ENCODE measurements at regions not wholly inside any gene's neighbourhood (a gene's known extent, or its start where the extent isn't known, plus 50 kb on each side); places are given as distances from the start of the nearest gene placed in this dataset.
"Not testable (repeated sequence)": the region's sequence is repeated elsewhere in the genome, so short reads cannot be mapped to it uniquely, and the experiment has no call there.

DNA sequence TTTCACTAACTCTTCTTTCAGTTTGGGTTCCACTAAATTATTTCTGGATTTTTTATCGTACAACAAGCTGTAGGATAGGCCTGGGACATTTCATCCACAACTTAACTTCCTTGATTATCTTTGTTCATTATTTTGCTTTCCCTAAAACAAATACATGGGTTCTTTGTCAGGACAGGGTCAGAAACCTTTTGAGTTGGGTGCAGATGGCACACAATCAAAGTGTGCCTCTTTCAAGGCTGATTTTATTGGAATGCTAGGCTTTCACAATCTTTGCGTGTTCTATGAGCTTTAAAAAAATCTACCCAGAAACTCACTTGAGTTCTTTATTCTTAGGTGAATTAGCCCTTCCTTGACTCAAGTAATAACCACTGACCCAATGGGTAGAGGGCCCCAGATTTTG lies 348.4 kb downstream of the FAM47B start:
- peaks cover 0 to 15% (median 2%) of the 10 kb centered on the region in 10 experiments; a peak in 9 of 20 replicates for H3K4me1 ChIP-seq
- peaks cover 48 to 98% (median 91%) of the 10 kb centered on the region in 11 experiments for H3K27me3 ChIP-seq
- H3K36me3 ChIP-seq = no peaks in the 10 kb centered on the region
- H4K20me1 ChIP-seq = no peaks in the 10 kb centered on the region
- no peak for TF ChIP-seq Cebpa-rat (IDR thresholded peaks at IDR 0.05)
- peak overlapping the region in 4 of 11 experiments; percentile 53 to 77 (median 65); a peak in 6 of 22 replicates for H3K27ac ChIP-seq
- H3K9me3 ChIP-seq (replicated peaks in 1 of 11) = peaks cover 0 to 16% (median 0%) of the 10 kb centered on the region in 11 experiments; a peak in 6 of 22 replicates
- H3K4me2 ChIP-seq = peak overlapping the region in 2 of 11 experiments; percentile 11 to 49; a peak in 3 of 22 replicates
- H3K9ac ChIP-seq = no peak overlapping the region
- no peak overlapping the region for H3K4me3 ChIP-seq

DNA sequence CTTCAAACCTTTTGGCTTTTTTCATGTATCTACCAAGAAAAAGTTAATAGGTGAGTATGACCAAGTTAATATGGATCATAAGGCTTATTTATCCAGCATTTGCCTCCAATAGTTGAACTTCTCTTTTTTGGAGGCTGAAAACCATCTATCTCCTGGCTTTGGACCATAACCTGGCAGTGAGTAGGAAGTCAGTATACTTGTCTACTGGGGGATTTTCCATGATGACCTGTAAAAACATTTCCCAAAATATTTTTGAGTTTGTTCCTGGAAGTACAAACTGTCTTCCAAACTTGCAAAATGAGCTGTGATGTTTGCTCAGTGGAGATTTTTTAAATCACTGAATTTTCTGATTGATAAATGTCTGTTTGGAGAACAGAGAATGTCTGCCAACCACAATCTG lies 349.9 kb downstream of the FAM47B start:
- no peak overlapping the region for H3K9ac ChIP-seq
- H3K27ac ChIP-seq = no peak overlapping the region
- no peaks in the 10 kb centered on the region for H3K36me3 ChIP-seq
- H4K20me1 ChIP-seq = no peaks in the 10 kb centered on the region
- peaks cover 0 to 15% (median 2%) of the 10 kb centered on the region in 10 experiments; a peak in 9 of 20 replicates for H3K4me1 ChIP-seq
- peaks cover 0 to 7% (median 0%) of the 10 kb centered on the region in 11 experiments; a peak in 4 of 22 replicates for H3K9me3 ChIP-seq (replicated peaks in 1 of 11)
- no peak overlapping the region for H3K4me2 ChIP-seq
- no peak overlapping the region for H3K4me3 ChIP-seq
- no peak for TF ChIP-seq Cebpa-rat (IDR thresholded peaks at IDR 0.05)
- peaks cover 53 to 98% (median 91%) of the 10 kb centered on the region in 11 experiments for H3K27me3 ChIP-seq

DNA sequence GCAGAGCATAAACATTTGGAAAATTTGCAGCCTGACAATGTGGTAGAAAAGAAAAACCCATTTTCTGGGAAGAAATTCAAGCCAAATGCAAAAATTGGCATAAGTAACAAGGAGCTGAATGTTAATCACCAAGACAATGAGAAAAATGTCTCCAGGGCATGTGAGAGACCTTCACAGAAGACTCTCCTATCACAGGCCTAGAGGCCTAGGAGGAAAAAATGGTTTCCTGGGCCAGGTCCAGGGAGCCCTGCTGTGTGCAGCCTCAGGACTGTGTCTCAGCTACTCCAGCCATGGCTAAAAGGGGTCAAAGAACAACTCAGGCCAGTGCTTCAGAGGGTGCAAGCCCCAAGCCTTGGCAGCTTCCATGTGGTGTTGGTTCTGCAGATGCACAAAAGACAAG lies 362.4 kb downstream of the FAM47B start:
- H3K4me3 ChIP-seq, H3K4me2 ChIP-seq, H3K4me1 ChIP-seq, H4K20me1 ChIP-seq, H3K9ac ChIP-seq, H3K36me3 ChIP-seq, H3K27ac ChIP-seq: not testable (repeated sequence)
- H3K27me3 ChIP-seq = peaks cover 37 to 94% (median 79%) of the 10 kb centered on the region in 11 experiments; a peak in 21 of 22 replicates
- H3K9me3 ChIP-seq (replicated peaks in 1 of 11) = peaks cover 24 to 38% (median 28%) of the 10 kb centered on the region in 11 experiments

DNA sequence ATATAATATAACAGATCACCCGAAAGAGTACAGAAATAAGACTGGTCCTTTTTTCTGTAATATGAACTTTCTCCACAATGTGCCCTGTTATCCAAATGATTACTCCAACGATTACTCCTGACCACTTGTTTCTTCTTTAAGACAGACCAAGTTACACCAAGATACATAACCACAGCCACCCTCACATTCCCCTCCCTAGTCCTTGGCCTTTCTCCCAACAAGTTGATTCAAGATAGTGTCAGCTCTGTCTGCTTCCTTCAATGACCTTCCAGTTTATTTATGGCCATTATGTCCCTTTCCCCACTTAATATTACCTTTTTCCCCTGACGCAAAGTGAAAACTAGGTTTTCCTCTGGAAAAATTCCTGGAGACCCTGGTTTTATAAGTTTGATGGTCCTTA lies 397.2 kb downstream of the FAM47B start:
- Histone ChIP-seq H3K4me3 (no peak overlapping the region), H3K36me3 (no peaks in the 10 kb centered on the region), H3K27ac (no peak overlapping the region), H3K9ac (no peak overlapping the region), H3K4me1 (no peaks in the 10 kb centered on the region), H4K20me1 (no peaks in the 10 kb centered on the region; a peak in 1 of 22 replicates), H3K4me2 (no peak overlapping the region), H3K27me3 (peaks cover 77 to 99% (median 91%) of the 10 kb centered on the region in 11 experiments), H3K9me3 (replicated peaks in 1 of 11) (no peaks in the 10 kb centered on the region)
- TF ChIP-seq Cebpa-rat (IDR thresholded peaks at IDR 0.05) = no peak

DNA sequence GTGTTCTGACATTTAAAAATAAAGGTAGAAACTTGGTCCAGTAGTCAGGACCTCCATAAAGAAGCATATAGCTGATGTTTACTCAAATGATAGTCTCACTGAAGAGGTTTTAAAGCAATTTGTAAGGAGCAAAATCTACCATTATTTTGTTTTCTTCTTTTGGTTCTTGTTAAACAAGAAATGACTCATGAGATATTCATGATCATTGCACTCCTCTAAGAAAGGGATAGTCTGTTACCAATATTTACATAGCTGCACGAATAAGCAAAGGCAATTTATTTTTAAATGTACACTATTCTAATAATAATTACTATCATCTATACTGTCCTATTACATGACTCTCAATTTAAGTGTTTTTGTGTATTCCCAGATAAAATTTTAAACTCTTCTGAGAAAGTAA lies 397.9 kb downstream of the FAM47B start:
- Histone ChIP-seq H3K36me3 (no peaks in the 10 kb centered on the region), H4K20me1 (no peaks in the 10 kb centered on the region; a peak in 1 of 22 replicates), H3K9ac (no peak overlapping the region), H3K4me3 (no peak overlapping the region), H3K27ac (no peak overlapping the region), H3K4me1 (no peaks in the 10 kb centered on the region), H3K4me2 (no peak overlapping the region), H3K27me3 (peaks cover 79 to 99% (median 92%) of the 10 kb centered on the region in 11 experiments), H3K9me3 (replicated peaks in 1 of 11) (no peaks in the 10 kb centered on the region)
- no peak for TF ChIP-seq Cebpa-rat (IDR thresholded peaks at IDR 0.05)

DNA sequence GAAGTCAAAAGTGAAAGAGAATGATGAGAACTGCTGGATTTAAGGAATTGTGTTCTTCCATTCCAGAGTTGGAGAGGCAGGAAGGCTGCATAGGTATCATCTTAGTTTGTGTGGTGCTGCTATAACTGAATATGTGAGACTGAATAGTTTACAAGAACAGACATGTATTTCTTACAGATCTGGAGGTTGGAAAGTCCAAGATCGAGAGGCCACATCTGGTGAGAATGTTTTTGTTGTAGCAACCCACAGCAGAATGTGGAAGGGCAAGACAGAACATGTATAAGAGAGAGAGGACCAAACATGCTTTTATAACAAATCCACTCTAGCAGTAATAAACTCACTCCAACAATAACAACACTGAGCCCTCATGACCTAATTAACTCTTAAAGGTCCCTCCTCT lies 408.6 kb downstream of the FAM47B start:
- Histone ChIP-seq H4K20me1 (peaks cover 0 to 5% (median 0%) of the 10 kb centered on the region in 11 experiments; a peak in 2 of 22 replicates), H3K4me2 (no peak overlapping the region), H3K27ac (no peak overlapping the region), H3K9me3 (replicated peaks in 1 of 11) (peaks cover under 1 to 17% (median 4%) of the 10 kb centered on the region in 11 experiments; a peak in 16 of 22 replicates), H3K36me3 (no peaks in the 10 kb centered on the region), H3K4me3 (no peak overlapping the region), H3K27me3 (peaks cover 72 to 100% (median 94%) of the 10 kb centered on the region in 11 experiments), H3K4me1 (no peaks in the 10 kb centered on the region), H3K9ac (no peak overlapping the region)
- no peak for TF ChIP-seq Cebpa-rat (IDR thresholded peaks at IDR 0.05)

DNA sequence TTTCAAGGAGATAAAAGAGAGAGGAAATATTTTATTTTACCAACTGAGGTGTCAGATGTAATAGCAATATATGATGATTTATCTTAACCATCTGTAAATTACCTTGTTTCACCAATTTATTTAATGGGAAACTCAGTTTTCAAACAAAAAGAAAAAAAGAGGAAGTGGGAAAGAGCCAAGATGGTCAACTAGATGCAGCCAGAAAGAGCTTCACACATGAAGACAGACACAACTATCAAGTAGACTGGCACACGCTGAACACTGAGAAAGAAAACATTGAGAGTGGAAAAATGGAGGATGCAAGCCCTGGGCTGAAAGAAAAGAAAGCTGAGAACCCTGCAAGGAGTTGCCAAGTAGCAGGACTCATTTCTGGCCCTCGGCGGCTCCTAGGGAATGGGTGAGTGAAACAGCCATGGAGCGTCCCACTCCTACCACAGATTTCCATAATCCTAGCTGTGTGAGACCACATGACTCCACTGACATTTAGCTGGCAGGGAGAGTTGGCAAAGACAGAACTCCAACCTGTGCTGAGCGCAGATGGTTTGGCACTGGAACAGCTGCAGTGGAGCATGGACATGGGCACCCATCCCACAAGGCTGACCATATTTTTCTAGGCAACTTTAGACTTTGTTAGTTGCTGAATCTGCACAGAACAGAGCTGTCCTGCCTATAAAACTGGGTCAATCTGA lies 409.3 kb downstream of the FAM47B start:
- Histone ChIP-seq H3K27ac (no peak overlapping the region), H3K27me3 (peaks cover 69 to 100% (median 94%) of the 10 kb centered on the region in 11 experiments), H3K4me3 (no peak overlapping the region), H3K4me1 (no peaks in the 10 kb centered on the region), H3K36me3 (no peaks in the 10 kb centered on the region), H3K9ac (no peak overlapping the region), H3K4me2 (no peak overlapping the region), H4K20me1 (peaks cover 0 to 5% (median 0%) of the 10 kb centered on the region in 11 experiments; a peak in 2 of 22 replicates), H3K9me3 (replicated peaks in 1 of 11) (peaks cover 8 to 25% (median 11%) of the 10 kb centered on the region in 11 experiments; a peak in 19 of 22 replicates)
- no peak for TF ChIP-seq Cebpa-rat (IDR thresholded peaks at IDR 0.05)

DNA sequence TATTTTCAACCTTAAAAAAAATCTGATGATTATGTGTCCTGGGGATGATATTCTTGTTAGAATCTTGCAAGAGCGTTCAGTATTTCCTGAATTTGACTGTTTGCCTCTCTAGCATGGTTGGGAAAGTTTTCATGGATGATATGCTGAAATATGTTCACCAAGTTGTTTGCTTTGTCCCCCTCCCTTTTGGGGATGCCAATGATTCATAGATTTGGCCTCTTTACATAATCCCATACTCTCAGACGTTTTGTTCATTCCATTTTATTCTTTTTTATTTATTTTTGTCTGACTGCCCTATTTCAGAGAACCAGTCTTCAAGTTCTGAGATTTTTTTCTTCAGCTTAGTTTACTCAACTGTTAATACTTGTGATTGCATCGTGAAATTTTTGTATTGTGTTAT lies 415.1 kb downstream of the FAM47B start:
- Histone ChIP-seq H3K36me3 (no peaks in the 10 kb centered on the region), H3K9me3 (replicated peaks in 1 of 11) (peaks cover 15 to 50% (median 23%) of the 10 kb centered on the region in 11 experiments; a peak in 21 of 22 replicates), H3K27ac (no peak overlapping the region), H3K4me3 (no peak overlapping the region), H3K27me3 (peaks cover 88 to 100% (median 98%) of the 10 kb centered on the region in 11 experiments), H4K20me1 (peaks cover 0 to 2% (median 0%) of the 10 kb centered on the region in 11 experiments; a peak in 4 of 22 replicates), H3K4me1 (no peaks in the 10 kb centered on the region), H3K9ac (no peak overlapping the region), H3K4me2 (no peak overlapping the region)
- TF ChIP-seq Cebpa-rat (IDR thresholded peaks at IDR 0.05) = no peak

DNA sequence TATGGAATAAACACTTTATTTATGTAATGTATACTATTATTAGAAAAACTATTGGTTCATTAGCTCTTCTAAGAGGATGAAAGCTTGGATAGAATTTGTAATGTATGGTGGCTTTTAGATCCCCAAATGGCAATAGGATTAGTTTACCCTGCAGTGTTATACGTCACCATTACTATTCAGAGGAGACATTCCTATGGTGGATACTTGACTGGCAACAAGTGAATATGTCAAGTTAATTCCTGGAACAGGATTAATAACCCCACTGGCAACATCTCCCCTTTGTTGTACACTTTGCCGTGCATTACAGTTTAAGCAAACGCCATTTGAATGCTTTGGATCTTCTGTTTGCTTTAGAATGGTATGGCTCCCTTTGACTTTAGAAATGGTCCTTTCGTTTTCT lies 420.3 kb downstream of the FAM47B start:
- Histone ChIP-seq H3K9ac (no peak overlapping the region), H4K20me1 (peaks cover 0 to 3% (median 0%) of the 10 kb centered on the region in 11 experiments; a peak in 3 of 22 replicates), H3K36me3 (no peaks in the 10 kb centered on the region), H3K27me3 (peaks cover 88 to 99% (median 98%) of the 10 kb centered on the region in 11 experiments), H3K4me3 (no peak overlapping the region), H3K9me3 (replicated peaks in 1 of 11) (peaks cover 0 to 16% (median 3%) of the 10 kb centered on the region in 11 experiments; a peak in 7 of 22 replicates), H3K27ac (no peak overlapping the region), H3K4me1 (no peaks in the 10 kb centered on the region), H3K4me2 (no peak overlapping the region)
- TF ChIP-seq Cebpa-rat (IDR thresholded peaks at IDR 0.05) = no peak

All from BLaER1 treated with 17β-estradiol and CSF1 and Interleukin-3, amounts not matched to agents 10 nM and 100 nM (cell line).